Keratinocyte (primary cell): ENCODE measurements at regions not wholly inside any gene's neighbourhood (a gene's known extent, or its start where the extent isn't known, plus 50 kb on each side); places are given as distances from the start of the nearest gene placed in this dataset.

Experiments used
- CTCF ChIP-seq, 3 experiments: IDR thresholded peaks in 1 of 3; conservative IDR thresholded peaks in 1 of 3; optimal IDR thresholded peaks in 1 of 3; 2 replicates in 2 of 3; 3 replicates in 1 of 3; pipeline versions ENCODE3 to v1.5.1; 2011; ENCODE audit warnings: low read length in 3 of 3, mild to moderate bottlenecking in 3 of 3, moderate library complexity in 2 of 3, control low read depth in 1 of 3, inconsistent platforms in 1 of 3; ENCODE audit not compliant: insufficient read depth in 2 of 3; ENCODE audit errors: extremely low read depth in 1 of 3
- EZH2 ChIP-seq: IDR thresholded peaks from one replicate; pipeline ENCODE4 v1.6.1; 2012; ENCODE audit warnings: inconsistent platforms, mild to moderate bottlenecking, low read length, moderate library complexity

GRCh38 chrX:23552303-23552702 is 115.0 kb upstream of the PRDX4 start:
- TF ChIP-seq CTCF (optimal IDR thresholded peaks at IDR 0.05 in 1 of 3, IDR thresholded peaks at IDR 0.05 in 1 of 3, conservative IDR thresholded peaks at IDR 0.05 in 1 of 3; ENCODE audit: extremely low read depth in 1 of 3, insufficient read depth in 2 of 3, low read length in 3 of 3) (no peak), EZH2 (no peak)
